Pancreas (tissue), 10 donors: ENCODE measurements at regions not wholly inside any gene's neighbourhood (a gene's known extent, or its start where the extent isn't known, plus 50 kb on each side); places are given as distances from the start of the nearest gene placed in this dataset.

ENCODE experiments used
- ATAC-seq, 4 donors: fragments of 200-7000 bp; cut with Tn5 transposase; one replicate each; pipeline versions ENCODE4 v1.8.0 to v1.9.1; 2020; ENCODE audit warnings: mild to moderate bottlenecking in 4 of 4, moderate library complexity in 4 of 4
- DNase-seq, 6 donors: peaks; one replicate each; pipeline ENCODE4 v3.0.0-alpha.2; 2020
- FAIRE-seq: peaks from 2 replicates; lab custom pipeline; 2012; peaks lifted over from hg19 to GRCh38; lab: Jason Lieb, UNC
- H3K27ac ChIP-seq, 4 donors: fragments of 200-600 bp; sonication (generic); 1 replicate in 3 of 4; 2 replicates in 1 of 4; pipeline versions ENCODE4 v1.5.0 to v1.8.0; 2020
- H3K27me3 ChIP-seq, 4 donors: fragments of 200-600 bp; one replicate each; pipeline ENCODE4 v1.8.0; 2021
- H3K36me3 ChIP-seq, 3 donors: fragments of 200-600 bp; sonication (generic) in 1 of 3; one replicate each; pipeline versions ENCODE4 v1.5.0 to v1.8.0; 2020 to 2021
- H3K4me1 ChIP-seq, 3 donors: fragments of 200-600 bp; one replicate each; pipeline ENCODE4 v1.8.0; 2021
- H3K4me3 ChIP-seq, 4 donors: fragments of 200-600 bp; sonication (generic) in 2 of 4; one replicate each; pipeline versions ENCODE4 v1.5.0 to v1.8.0; 2020 to 2021
- H3K9me3 ChIP-seq, 4 donors: fragments of 200-600 bp; one replicate each; pipeline ENCODE4 v1.8.0; 2021
- CTCF ChIP-seq, 4 donors: fragments of 200-600 bp; sonication (generic) in 3 of 4; IDR thresholded peaks; one replicate each; pipeline versions ENCODE4 v1.5.0 to v1.8.0; 2021; ENCODE audit warnings: antibody characterized with exemption in 4 of 4
- WGBS, 2 donors: extraction: QIAGEN DNeasy Blood & Tissue Kit; methylation state at CpG; one replicate each; pipeline ENCODE4 v1.1.7; 2013; 5-methylcytosine and 5-hydroxymethylcytosine counted together
- intact Hi-C, 3 donors: fragments of 100-400 bp; cut with DNase I; formaldehyde crosslinking; loops; one replicate each; pipeline versions ENCODE4 v1.11.1 to v1.14.2; 2022
- donor health status: healthy with polysubstance abuse.
- donor health status: DM: no; HTN: no; CAD: no; lungs with moderate emphysema.
- donor health status: DM: no; HTN: no; CAD: no.
- donor health status: control.
- donor health status: control.
- donor health status: Bipolar disorder and iron deficiency.
- donor health status: DM: yes; HTN: yes; CAD: no.
- donor health status: DM: no; HTN: no; CAD: no.
- donor health status: DM: no; HTN: no; CAD: no.
- donor health status: DM: yes; HTN: yes; CAD: no.

- Histone ChIP-seq H3K36me3 (no peaks in the 10 kb centered on the region), H3K27ac (no peak overlapping the region), H3K4me3 (no peak overlapping the region), H3K9me3 (no peaks in the 10 kb centered on the region), H3K27me3 (peaks cover 0 to 7% (median 0%) of the 10 kb centered on the region in 4 donors), H3K4me1 (no peaks in the 10 kb centered on the region)
- TF ChIP-seq CTCF (IDR thresholded peaks at IDR 0.05) = no peak
- intact Hi-C loops = no loop called here
- 35 to 52% methylated on average over 3 of the region's 3 CpGs for WGBS, 2 donors
- FAIRE-seq (no peak), DNase-seq (no peak), ATAC-seq (no peak)
Observed at GRCh38 chr3:153670577-153670976, 450.6 kb upstream of the ARHGEF26 start.

- ATAC-seq (no peak), FAIRE-seq (no peak), DNase-seq (no peak)
- peaks cover 0 to 6% (median 0%) of the 10 kb centered on the region in 4 donors for H3K27me3 ChIP-seq
- H3K9me3 ChIP-seq = no peaks in the 10 kb centered on the region
- no peak overlapping the region for H3K27ac ChIP-seq
- TF ChIP-seq CTCF (IDR thresholded peaks at IDR 0.05) = no peak
- intact Hi-C loops = no loop called here
- H3K36me3 ChIP-seq = no peaks in the 10 kb centered on the region
- no peak overlapping the region for H3K4me3 ChIP-seq
- H3K4me1 ChIP-seq = no peaks in the 10 kb centered on the region
- WGBS, 2 donors = 41 to 47% methylated on average over 2 of the region's 2 CpGs
Observed at GRCh38 chr3:153673853-153674252, 447.3 kb upstream of the ARHGEF26 start.

GRCh38 chr3:153679714-153680113 is 441.5 kb upstream of the ARHGEF26 start:
- H3K4me3 ChIP-seq = no peak overlapping the region
- no peaks in the 10 kb centered on the region for H3K4me1 ChIP-seq
- ATAC-seq = no peak
- H3K9me3 ChIP-seq = no peaks in the 10 kb centered on the region
- no peaks in the 10 kb centered on the region for H3K36me3 ChIP-seq
- DNase-seq = no peak
- FAIRE-seq = no peak
- no peaks in the 10 kb centered on the region for H3K27me3 ChIP-seq
- no peak overlapping the region for H3K27ac ChIP-seq
- intact Hi-C loops = no loop called here
- no peak for TF ChIP-seq CTCF (IDR thresholded peaks at IDR 0.05)

- TF ChIP-seq CTCF (IDR thresholded peaks at IDR 0.05) = no peak
- no peak for FAIRE-seq
Observed at GRCh38 chr3:153680526-153680925, 440.7 kb upstream of the ARHGEF26 start.

GRCh38 chr3:153681057-153681456 is 440.1 kb upstream of the ARHGEF26 start:
- no peak for TF ChIP-seq CTCF (IDR thresholded peaks at IDR 0.05)
- H3K27me3 ChIP-seq = no peaks in the 10 kb centered on the region
- 48 to 49% methylated on average over 1 of the region's 1 CpG for WGBS, 2 donors
- H3K9me3 ChIP-seq = no peaks in the 10 kb centered on the region
- no peaks in the 10 kb centered on the region for H3K4me1 ChIP-seq
- no peak overlapping the region for H3K4me3 ChIP-seq
- no peaks in the 10 kb centered on the region for H3K36me3 ChIP-seq
- intact Hi-C loops = no loop called here
- DNase-seq = no peak
- no peak overlapping the region for H3K27ac ChIP-seq
- no peak for FAIRE-seq
- ATAC-seq = no peak

More at GRCh38 chr3:153680526-153680925, 440.7 kb upstream of the ARHGEF26 start:
- DNase-seq = no peak
- intact Hi-C loops = no loop called here
- Histone ChIP-seq H3K4me3 (no peak overlapping the region), H3K9me3 (no peaks in the 10 kb centered on the region), H3K4me1 (no peaks in the 10 kb centered on the region), H3K36me3 (no peaks in the 10 kb centered on the region), H3K27me3 (no peaks in the 10 kb centered on the region), H3K27ac (no peak overlapping the region)
- no peak for ATAC-seq
- WGBS, 2 donors = 44 to 48% methylated on average over 1 of the region's 1 CpG
